Activated CD8-positive, alpha-beta T cell treated with anti-CD3 and anti-CD28 coated beads for 36 hours (primary cell): ENCODE measurements at regions not wholly inside any gene's neighbourhood (a gene's known extent, or its start where the extent isn't known, plus 50 kb on each side); places are given as distances from the start of the nearest gene placed in this dataset.

ENCODE experiments used
- ATAC-seq: fragments of 200-7000 bp; cut with Tn5 transposase; one replicate; pipeline ENCODE4 v1.10.0; 2021; ENCODE audit warnings: mild to moderate bottlenecking, moderate library complexity
- CTCF ChIA-PET: fragments of 350-600 bp; sonication (Branson Sonifier 250); formaldehyde crosslinking; loops from one replicate; lab custom pipeline; 2021; ENCODE audit warnings: antibody characterized with exemption; lab: Charles Lee
- POLR2A ChIA-PET: fragments of 350-600 bp; sonication (Branson Sonifier 250); formaldehyde crosslinking; loops from one replicate; lab custom pipeline; 2021; ENCODE audit warnings: antibody characterized with exemption; lab: Charles Lee
- DNase-seq: peaks from one replicate; pipeline ENCODE4 v3.0.0-alpha.2; 2020
- H3K27ac Mint-ChIP-seq: one replicate; pipeline ENCODE4 v1.8.0; 2021; ENCODE audit warnings: mild to moderate bottlenecking, mixed read lengths
- H3K27me3 Mint-ChIP-seq: one replicate; pipeline ENCODE4 v1.8.0; 2021; ENCODE audit warnings: mixed read lengths
- H3K36me3 Mint-ChIP-seq: one replicate; pipeline ENCODE4 v1.8.0; 2021; ENCODE audit warnings: low read depth, mixed read lengths
- H3K4me1 Mint-ChIP-seq: one replicate; pipeline ENCODE4 v1.8.0; 2021; ENCODE audit warnings: low read depth, mixed read lengths
- H3K4me3 Mint-ChIP-seq: one replicate; pipeline ENCODE4 v1.8.0; 2021; ENCODE audit warnings: mild to moderate bottlenecking, moderate library complexity, mixed read lengths
- H3K9me3 Mint-ChIP-seq: one replicate; pipeline ENCODE4 v1.8.0; 2021; ENCODE audit warnings: mixed read lengths
- CTCF ChIP-seq: fragments of 200-600 bp; IDR thresholded peaks from one replicate; pipeline ENCODE4 v1.8.0; 2022; ENCODE audit warnings: antibody characterized with exemption, mild to moderate bottlenecking
- intact Hi-C: fragments of 100-400 bp; cut with micrococcal nuclease; formaldehyde crosslinking; loops from one replicate; pipeline ENCODE4 v1.10.0; 2022

GRCh38 chr12:88706286-88706685 is 126.0 kb upstream of the KITLG start:
- no peak for ATAC-seq
- H3K4me1 Mint-ChIP-seq = no peaks in the 10 kb centered on the region
- H3K4me3 Mint-ChIP-seq = no peak overlapping the region
- no peak overlapping the region for H3K27ac Mint-ChIP-seq
- H3K9me3 Mint-ChIP-seq = peaks cover 15% of the 10 kb centered on the region
- POLR2A ChIA-PET = no interaction called here
- CTCF ChIA-PET = no interaction called here
- intact Hi-C loops = no loop called here
- no peak for DNase-seq
- H3K36me3 Mint-ChIP-seq = no peaks in the 10 kb centered on the region
- no peaks in the 10 kb centered on the region for H3K27me3 Mint-ChIP-seq
- TF ChIP-seq CTCF = no peak

- TF ChIP-seq CTCF = no peak
- H3K4me1 Mint-ChIP-seq = no peaks in the 10 kb centered on the region
- intact Hi-C loops = no loop called here
These were observed 123.5 kb upstream of the KITLG start for GRCh38 chr12:88703790-88704189.

GRCh38 chr12:88698471-88698870 is 118.2 kb upstream of the KITLG start:
- POLR2A ChIA-PET = no interaction called here
- intact Hi-C loops = no loop called here
- CTCF ChIA-PET = no interaction called here
- no peaks in the 10 kb centered on the region for H3K27me3 Mint-ChIP-seq
- H3K4me3 Mint-ChIP-seq = no peak overlapping the region
- no peaks in the 10 kb centered on the region for H3K36me3 Mint-ChIP-seq
- TF ChIP-seq CTCF = no peak
- DNase-seq (no peak), ATAC-seq (no peak)
- no peaks in the 10 kb centered on the region for H3K9me3 Mint-ChIP-seq
- no peak overlapping the region for H3K27ac Mint-ChIP-seq
- H3K4me1 Mint-ChIP-seq = no peaks in the 10 kb centered on the region

More at GRCh38 chr12:88703790-88704189, 123.5 kb upstream of the KITLG start:
- DNase-seq (no peak), ATAC-seq (no peak)
- Mint-ChIP-seq H3K27ac (no peak overlapping the region), H3K27me3 (no peaks in the 10 kb centered on the region), H3K4me3 (no peak overlapping the region), H3K36me3 (no peaks in the 10 kb centered on the region), H3K9me3 (peaks cover 15% of the 10 kb centered on the region)
- POLR2A ChIA-PET = no interaction called here
- CTCF ChIA-PET = no interaction called here

- no peaks in the 10 kb centered on the region for H3K4me1 Mint-ChIP-seq
- no peak for TF ChIP-seq CTCF
- intact Hi-C loops = no loop called here
- ATAC-seq (no peak), DNase-seq (no peak)
- no peak overlapping the region for H3K4me3 Mint-ChIP-seq
- no peaks in the 10 kb centered on the region for H3K36me3 Mint-ChIP-seq
- H3K9me3 Mint-ChIP-seq = no peaks in the 10 kb centered on the region
- H3K27me3 Mint-ChIP-seq = no peaks in the 10 kb centered on the region
- no peak overlapping the region for H3K27ac Mint-ChIP-seq
- POLR2A ChIA-PET = no interaction called here
- CTCF ChIA-PET = no interaction called here
These were observed 113.7 kb upstream of the KITLG start for GRCh38 chr12:88693837-88694445.

GRCh38 chr12:88691811-88692210 is 111.5 kb upstream of the KITLG start:
- TF ChIP-seq CTCF = no peak
- ATAC-seq (no peak), DNase-seq (no peak)
- no peaks in the 10 kb centered on the region for H3K27me3 Mint-ChIP-seq
- H3K27ac Mint-ChIP-seq = no peak overlapping the region
- H3K4me3 Mint-ChIP-seq = no peak overlapping the region
- POLR2A ChIA-PET = no interaction called here
- intact Hi-C loops = no loop called here
- no peaks in the 10 kb centered on the region for H3K4me1 Mint-ChIP-seq
- CTCF ChIA-PET = no interaction called here
- no peaks in the 10 kb centered on the region for H3K36me3 Mint-ChIP-seq
- no peaks in the 10 kb centered on the region for H3K9me3 Mint-ChIP-seq
